ENCODE measurements at regions not wholly inside any gene's neighbourhood (a gene's known extent, or its start where the extent isn't known, plus 50 kb on each side); places are given as distances from the start of the nearest gene placed in this dataset.

DNA sequence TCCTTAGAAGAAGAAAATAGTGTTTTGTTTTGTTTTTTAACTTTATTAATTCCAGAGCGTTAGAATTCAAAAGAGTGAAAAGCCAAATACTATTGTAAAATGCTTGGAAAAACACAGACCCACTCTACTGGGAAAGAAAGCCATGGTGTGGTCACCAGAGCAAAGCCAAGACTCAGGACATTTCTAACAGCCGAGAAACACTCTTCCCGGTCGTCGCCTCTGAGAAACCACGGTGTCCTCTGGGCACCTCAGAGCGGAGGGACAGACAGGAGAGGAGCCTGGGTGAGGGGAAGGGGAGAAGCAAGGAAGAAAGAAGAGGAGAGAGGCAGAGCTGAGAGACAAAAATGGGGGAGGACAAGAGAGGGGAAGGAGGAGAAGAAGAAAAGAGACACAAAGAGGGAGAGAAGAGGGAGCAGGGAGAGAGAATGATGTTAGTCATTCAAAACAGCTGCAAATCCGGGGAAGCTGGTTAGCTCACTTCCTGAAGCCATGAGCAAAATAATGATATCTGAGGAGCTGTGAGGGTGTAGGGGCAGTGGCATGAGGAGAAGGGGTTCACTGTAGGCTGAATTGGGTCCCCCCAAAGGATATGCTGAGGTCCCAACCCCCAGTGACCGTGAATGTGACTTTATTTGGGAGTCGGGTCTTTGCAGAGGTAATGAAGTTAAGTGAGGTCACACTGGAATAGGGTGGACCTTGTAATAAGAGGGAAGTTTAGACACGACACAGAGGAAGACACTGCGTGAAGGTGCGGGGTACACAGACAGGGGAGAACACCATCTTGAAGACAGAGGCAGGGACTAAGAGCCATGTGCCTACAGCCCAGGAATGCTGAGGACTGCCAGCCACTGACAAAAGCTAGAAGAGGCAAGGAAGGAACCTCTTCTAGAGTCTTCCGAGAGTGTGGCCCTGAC is 58.2 kb upstream of the DMRTB1 start:
- no peak for TF ChIP-seq HNRNPL (IDR thresholded peaks at IDR 0.05; ENCODE audit: low read depth, low read length)
- TF ChIP-seq, protein P1, sequence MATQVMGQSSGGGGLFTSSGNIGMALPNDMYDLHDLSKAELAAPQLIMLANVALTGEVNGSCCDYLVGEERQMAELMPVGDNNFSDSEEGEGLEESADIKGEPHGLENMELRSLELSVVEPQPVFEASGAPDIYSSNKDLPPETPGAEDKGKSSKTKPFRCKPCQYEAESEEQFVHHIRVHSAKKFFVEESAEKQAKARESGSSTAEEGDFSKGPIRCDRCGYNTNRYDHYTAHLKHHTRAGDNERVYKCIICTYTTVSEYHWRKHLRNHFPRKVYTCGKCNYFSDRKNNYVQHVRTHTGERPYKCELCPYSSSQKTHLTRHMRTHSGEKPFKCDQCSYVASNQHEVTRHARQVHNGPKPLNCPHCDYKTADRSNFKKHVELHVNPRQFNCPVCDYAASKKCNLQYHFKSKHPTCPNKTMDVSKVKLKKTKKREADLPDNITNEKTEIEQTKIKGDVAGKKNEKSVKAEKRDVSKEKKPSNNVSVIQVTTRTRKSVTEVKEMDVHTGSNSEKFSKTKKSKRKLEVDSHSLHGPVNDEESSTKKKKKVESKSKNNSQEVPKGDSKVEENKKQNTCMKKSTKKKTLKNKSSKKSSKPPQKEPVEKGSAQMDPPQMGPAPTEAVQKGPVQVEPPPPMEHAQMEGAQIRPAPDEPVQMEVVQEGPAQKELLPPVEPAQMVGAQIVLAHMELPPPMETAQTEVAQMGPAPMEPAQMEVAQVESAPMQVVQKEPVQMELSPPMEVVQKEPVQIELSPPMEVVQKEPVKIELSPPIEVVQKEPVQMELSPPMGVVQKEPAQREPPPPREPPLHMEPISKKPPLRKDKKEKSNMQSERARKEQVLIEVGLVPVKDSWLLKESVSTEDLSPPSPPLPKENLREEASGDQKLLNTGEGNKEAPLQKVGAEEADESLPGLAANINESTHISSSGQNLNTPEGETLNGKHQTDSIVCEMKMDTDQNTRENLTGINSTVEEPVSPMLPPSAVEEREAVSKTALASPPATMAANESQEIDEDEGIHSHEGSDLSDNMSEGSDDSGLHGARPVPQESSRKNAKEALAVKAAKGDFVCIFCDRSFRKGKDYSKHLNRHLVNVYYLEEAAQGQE (IDR thresholded peaks at IDR 0.05; ENCODE audit: borderline replicate concordance), result no peak
- TF ChIP-seq, protein P1 (CRISPR knock-in tag; IDR thresholded peaks at IDR 0.05; ENCODE audit: low read depth), result no peak
- TF ChIP-seq, protein P2, sequence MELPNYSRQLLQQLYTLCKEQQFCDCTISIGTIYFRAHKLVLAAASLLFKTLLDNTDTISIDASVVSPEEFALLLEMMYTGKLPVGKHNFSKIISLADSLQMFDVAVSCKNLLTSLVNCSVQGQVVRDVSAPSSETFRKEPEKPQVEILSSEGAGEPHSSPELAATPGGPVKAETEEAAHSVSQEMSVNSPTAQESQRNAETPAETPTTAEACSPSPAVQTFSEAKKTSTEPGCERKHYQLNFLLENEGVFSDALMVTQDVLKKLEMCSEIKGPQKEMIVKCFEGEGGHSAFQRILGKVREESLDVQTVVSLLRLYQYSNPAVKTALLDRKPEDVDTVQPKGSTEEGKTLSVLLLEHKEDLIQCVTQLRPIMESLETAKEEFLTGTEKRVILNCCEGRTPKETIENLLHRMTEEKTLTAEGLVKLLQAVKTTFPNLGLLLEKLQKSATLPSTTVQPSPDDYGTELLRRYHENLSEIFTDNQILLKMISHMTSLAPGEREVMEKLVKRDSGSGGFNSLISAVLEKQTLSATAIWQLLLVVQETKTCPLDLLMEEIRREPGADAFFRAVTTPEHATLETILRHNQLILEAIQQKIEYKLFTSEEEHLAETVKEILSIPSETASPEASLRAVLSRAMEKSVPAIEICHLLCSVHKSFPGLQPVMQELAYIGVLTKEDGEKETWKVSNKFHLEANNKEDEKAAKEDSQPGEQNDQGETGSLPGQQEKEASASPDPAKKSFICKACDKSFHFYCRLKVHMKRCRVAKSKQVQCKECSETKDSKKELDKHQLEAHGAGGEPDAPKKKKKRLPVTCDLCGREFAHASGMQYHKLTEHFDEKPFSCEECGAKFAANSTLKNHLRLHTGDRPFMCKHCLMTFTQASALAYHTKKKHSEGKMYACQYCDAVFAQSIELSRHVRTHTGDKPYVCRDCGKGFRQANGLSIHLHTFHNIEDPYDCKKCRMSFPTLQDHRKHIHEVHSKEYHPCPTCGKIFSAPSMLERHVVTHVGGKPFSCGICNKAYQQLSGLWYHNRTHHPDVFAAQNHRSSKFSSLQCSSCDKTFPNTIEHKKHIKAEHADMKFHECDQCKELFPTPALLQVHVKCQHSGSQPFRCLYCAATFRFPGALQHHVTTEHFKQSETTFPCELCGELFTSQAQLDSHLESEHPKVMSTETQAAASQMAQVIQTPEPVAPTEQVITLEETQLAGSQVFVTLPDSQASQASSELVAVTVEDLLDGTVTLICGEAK (IDR thresholded peaks at IDR 0.05), result no peak
- TF ChIP-seq, protein P2 (CRISPR knock-in tag; IDR thresholded peaks at IDR 0.05), result no peak
- no peak for TF ChIP-seq TGIF2 (CRISPR knock-in tag; IDR thresholded peaks at IDR 0.05)
